ENCODE measurements at regions not wholly inside any gene's neighbourhood (a gene's known extent, or its start where the extent isn't known, plus 50 kb on each side); places are given as distances from the start of the nearest gene placed in this dataset.

GRCh38 chr1:198966519-198966918 is 327.7 kb downstream of the PTPRC start:
- no peak for TF ChIP-seq TAF1 (IDR thresholded peaks at IDR 0.05; ENCODE audit: borderline replicate concordance, insufficient read depth, low read length)
- no peak for TF ChIP-seq POLR2AphosphoS5 (IDR thresholded peaks at IDR 0.05; ENCODE audit: low read depth, low read length)
- TF ChIP-seq REST (IDR thresholded peaks at IDR 0.05; ENCODE audit: insufficient read depth in 1 of 2, low read depth in 2 of 2, low read length in 2 of 2), result no peak

All from PFSK-1 (cell line).